NCI-H1092 treated with DMSO at 0.1 percent for 48 hours (cell line): ENCODE measurements at regions not wholly inside any gene's neighbourhood (a gene's known extent, or its start where the extent isn't known, plus 50 kb on each side); places are given as distances from the start of the nearest gene placed in this dataset.

Source experiments
- DNase-seq: peaks from one replicate; lab custom pipeline; 2025; lab: John Stamatoyannopoulos, UW

DNA sequence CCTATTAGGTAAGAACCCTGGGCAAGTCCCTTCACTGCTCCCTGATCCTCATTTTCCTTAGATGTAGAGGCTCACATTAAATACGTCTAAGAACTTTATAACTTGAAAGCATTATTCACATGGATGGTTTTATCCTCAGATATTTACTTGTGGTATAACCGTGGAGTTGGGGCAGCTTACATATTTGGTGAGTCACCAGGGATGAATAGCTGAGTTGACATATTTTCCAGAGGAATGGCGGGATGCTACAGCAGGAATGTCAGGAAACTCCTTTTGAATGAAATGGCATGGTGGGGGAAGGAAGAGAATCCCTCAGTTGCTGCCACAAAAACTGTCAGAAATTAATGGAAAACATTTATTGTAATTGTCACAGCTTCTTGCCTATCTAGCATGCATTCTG lies 165.3 kb upstream of the RPS6KA3 start:
- no peak for DNase-seq

DNA sequence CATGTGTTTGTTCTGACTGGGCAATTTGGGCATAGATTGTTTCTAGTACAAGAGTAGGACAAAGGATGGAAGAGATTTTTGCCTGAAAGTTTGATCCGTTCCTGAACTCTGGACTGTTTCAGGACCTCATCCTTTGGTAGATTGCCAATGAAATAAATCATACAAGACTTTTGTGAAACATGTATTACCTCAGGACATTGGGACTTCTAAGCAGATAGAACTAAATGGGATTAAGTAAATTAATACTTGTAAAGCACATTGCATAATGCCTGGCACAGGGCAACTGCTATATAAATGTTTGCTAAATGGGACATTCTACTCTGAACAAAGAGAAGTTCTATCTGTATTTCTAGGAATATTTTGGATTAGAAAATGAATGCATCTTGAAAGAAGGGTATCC lies 164.8 kb upstream of the RPS6KA3 start:
- no peak for DNase-seq

DNA sequence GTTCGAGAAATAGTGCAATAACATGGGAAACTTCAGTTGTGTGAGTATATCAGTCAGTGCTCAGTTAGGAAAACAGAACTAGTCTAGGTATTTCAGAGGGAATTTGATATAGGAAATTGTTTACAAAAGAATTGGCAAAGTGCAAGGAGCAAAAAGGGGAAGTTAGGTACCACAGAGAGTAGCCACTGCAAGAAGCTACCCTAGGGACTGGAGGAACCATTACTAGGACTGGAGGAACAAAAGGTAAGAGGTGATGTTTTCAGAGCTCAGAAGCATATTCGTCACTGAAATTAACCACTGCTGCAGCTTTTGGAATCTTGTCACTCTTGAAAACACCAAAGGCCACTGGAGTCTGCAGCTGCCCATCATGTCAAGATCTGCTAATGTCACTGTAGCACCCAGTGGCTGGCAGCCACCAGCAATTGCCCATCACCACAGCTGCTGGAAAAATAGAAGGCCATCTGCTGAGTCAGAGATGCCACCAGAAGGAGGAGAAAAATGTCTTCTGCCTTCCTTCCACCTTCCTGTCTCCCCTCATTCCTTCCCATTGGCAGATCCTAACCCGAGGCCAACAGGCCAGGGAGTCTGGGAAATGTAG lies 160.6 kb upstream of the RPS6KA3 start:
- no peak for DNase-seq

DNA sequence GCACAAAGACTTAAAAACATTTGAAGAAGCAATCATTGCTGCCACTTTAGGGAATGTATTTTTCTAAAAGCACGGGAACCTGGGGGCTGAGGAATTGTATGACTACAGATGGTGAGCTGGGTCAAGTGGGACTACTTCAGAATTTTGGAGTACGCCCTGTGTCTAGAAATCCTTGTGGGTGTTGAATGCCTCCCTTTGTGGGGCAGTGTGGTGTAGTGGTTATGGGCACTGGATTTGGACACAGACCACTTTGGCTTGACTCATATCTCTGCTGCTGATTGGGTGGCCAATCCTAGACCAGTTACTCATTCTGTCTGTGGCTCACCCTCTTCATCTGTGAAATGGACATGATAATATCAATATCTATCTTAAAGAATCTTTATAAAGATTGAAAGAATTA lies 155.0 kb upstream of the RPS6KA3 start:
- DNase-seq: no peak

DNA sequence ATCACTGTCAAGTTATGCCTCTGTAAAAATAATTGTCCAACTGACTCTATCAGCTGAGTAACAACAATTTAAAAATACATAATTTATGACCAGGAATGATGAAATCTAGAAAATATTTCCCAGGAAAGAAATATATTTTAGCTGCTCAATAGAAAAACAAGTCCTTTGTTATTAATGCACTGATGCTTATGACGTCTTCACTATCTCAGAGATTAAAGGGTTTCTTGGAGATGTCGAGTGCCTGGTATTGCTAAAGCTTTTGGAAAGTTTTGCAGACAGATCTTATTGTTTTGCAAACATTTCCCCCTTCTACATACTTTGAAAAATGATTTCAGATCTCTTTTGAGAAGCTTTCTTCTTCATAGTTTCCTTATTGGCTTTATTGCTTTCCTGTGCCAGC lies 154.6 kb upstream of the RPS6KA3 start:
- no peak for DNase-seq

DNA sequence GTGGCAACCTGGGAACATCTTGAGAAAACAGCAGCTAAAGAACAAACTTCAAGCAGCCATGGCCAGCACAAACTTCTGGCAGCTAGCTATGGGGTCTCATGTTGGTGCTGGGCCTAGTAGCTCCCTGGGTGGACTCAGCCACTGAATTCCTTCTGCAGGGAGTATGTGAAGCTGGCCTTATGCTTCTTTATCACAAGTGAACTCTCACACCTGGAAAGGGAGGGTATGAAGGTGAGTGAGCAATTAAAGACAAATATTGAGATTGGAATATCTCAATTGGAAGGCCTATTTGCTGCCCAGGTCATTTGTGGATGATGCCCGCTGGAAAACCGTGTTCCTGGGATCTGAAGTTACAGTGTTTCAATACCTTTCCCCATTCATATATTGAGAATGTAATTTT lies 153.3 kb upstream of the RPS6KA3 start:
- no peak for DNase-seq

DNA sequence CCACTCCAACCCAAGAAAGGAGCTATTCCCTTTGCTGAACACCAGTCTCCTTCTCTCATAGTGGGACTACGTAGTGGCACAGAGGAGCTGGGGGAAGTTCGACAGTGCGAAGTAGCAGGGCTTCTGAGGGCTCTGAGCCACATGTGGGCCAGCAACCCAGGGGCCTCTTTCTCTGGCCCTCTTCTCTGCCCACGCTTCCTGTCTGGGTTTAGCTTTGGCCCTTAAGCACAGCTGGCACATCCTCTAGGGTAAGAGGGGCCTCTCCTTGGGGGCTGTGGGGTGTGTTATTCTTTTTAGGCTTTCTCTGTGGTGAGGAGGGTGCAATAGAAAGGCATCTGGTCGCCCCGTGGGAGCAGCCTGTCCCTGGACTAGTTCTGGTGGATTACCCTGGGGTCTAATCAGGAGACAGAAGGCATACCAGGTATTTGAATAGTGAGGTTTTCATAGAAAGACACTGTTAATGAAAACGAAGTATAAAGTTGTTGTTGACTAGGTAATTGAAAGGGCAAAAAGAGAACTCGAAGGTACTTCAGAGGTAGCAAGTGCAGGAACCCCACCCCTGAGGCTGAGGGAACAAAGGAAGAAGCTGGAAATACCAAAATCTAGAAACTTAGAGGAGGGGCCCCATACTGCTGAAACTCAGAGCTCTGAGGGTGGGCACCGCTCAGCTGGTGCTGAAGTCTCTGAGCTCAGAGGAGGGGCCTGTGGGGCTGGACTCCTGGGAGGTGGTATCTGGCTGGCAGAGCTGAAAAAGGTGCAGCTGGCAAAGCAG lies 151.9 kb upstream of the RPS6KA3 start:
- no peak for DNase-seq

DNA sequence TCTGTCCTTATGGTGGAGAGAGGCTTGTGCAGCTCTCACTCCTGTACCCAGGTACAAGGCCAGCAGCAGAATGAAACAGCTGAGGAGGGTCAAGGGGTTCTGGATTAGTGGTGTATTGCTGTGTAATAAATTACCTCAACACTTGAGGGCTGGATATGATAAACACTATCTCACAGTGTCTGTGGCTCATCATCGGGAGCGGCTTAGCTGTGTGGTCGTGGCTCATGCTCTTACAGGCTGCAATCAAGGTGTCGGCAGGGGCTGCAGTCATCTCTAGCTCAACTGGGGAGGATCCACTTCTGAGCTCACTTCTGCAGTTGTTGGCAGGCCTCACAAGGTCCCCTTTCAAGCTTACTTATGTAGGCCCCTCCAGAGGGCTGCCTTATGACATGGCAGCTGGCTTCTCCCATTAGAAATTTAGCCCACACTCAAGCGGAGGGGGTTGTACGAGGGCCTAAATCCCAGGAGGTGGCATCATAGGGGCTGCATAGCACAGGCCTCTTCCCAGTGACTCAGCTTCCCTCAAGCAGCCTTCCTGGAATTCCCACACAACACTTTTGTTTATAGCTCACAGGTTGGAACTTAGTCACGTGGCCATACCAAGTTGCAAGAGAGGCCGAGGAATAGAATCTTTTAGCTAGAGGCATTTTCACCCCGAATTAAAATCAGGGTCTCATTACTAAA lies 148.2 kb upstream of the RPS6KA3 start:
- no peak for DNase-seq

DNA sequence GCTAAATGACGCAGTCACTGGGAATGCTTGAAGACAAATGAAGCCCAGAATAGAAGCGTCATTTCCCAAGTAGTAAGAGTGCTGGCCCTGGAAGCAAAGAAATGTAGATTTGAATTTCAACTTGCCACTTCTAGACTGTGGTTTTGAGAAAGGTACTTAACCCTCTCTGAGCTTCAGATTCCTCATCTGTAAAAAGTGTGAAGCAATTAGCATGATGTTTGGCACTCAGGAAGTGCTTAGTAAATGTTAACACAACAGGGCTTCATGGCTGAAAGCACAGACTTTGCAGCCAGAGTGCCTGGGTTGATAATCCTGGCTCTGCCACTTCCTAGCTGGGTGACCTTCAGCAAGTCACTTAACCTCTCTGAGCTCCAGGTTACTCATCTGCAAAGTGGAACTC lies 147.4 kb upstream of the RPS6KA3 start:
- no peak for DNase-seq

DNA sequence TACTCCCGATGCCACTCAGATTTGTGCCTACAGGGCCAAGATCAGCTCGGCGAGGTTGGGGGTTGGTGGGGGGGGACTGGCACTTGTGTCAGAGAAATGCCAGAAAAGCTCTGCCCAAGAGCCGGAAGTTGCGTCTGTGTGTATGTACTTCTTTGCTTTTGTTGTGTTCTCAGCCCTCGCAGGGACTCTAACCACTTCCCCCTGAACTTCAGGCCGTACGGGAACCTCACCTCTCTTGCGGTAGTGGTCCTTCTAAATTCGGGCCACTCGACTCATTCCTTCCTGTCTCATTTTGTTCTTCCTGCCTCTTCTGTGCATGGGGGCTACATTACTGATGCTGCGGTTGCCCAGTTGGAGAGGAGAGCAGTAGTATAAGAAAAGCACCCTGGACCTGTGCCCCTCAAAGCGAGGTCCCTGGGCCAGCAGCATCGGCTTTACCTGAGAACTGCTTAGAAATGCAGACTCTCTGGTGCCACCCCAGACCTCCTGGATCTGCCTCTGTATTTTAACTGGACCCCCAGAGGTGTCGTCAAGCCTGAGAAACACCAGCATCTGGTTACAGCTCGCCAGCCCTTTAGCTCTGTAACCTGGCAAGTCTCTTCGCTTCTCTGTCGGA lies 146.3 kb upstream of the RPS6KA3 start:
- no peak for DNase-seq

DNA sequence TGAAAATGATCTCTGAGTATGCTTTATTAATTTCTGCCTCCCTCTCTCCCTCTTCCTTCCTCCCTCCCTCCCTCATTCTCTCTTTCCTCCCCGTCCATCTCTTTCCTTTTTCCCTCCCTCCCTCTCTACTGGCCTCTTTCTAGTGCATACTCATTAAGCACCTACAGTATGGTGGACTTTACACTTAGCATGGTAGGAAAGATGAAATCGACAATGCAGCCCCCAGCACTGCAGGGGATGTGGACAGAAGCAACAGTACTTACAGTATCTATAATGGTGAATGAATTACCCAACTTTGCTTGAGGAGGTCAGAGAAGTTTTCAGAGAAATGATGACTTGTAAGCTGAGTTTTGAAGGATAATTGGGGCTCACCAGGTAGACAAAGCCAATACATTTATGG lies 143.8 kb upstream of the RPS6KA3 start:
- no peak for DNase-seq

DNA sequence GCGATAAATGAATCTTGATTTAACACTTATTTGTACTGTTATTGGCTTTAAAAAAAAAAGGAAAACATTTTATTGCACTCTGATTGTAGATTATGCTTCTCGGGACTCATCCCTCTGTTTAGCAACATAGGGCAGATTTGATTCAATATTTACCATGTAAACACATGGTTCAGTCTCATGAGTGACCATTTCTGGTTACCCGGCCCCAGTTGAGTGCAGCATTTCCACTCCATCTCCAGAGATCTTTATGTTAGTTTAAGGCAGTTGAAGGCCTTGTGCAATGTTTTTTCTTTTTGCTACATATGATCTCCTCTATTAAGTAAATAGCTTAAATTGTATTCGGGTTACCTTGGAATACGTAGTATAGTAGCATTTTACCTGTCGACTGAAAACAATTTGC lies 143.3 kb upstream of the RPS6KA3 start:
- no peak for DNase-seq

DNA sequence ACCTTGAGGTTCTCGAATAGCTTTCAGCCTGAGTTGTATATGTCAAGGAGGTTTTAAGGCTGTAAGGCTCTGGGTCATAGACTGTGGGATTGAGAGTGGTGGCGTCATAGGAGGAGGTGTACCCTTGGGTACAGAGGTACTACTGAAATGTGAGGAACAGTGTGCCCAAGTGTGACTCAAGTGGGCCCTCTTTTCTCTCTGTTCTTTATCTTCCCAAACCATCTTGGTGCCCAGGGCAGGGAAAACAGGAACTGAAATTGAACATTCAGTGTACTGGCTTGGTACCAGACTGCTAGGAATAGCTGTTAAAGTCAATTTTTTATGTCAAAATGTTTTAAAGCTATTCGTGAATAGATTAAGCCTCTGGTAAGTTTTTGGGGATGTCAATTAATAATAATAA lies 136.2 kb upstream of the RPS6KA3 start:
- no peak for DNase-seq

DNA sequence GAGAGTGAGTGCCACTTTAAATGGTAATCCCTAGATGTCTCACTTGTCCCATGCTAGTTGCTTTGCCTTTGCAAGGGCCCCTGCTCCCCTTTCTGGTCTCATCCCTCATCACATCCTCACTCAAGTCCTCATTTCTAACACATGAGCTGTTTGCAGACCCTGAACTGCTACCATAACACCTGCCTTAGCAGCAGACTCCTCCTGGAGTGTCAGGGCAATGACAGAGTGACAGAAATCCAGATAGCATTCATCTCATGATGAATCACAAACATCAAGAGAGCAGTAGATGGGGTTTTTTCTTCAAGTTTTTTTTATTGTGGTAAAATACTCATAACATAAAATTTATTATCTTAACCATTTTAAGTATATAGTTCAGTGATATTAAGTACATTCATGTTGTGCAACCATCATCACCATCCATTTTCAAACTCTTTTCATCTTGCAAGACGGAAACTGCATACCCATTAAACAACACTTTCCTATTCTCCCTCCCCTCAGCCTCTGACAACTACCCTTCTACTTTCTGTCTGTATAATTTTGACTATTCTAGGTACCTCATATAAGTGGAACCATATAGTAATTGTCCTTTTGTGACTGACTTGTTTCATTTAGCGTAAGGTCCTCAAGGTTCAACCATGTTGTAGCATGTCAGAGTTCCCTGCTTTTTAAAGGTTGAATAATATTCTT lies 133.2 kb upstream of the RPS6KA3 start:
- DNase-seq: no peak

DNA sequence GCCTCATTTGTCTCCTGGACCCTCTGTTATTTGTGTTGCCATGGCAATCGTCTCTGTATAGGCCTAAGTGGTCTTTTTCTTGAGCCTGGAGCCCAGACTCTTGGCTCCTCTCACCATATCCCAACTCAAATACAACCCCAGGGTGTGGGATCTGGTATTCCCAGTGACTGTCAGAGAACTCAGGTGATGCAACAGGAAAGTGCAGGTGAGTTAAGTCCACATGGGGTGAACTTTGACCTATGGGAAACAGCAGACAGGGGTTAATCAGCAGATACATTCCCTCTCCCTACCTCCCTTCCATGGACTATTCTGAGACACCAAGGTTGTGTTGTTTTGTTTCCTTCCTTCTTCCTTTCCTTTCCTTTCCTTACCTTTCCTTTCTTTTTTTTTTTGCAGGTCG lies 130.9 kb upstream of the RPS6KA3 start:
- DNase-seq: no peak

DNA sequence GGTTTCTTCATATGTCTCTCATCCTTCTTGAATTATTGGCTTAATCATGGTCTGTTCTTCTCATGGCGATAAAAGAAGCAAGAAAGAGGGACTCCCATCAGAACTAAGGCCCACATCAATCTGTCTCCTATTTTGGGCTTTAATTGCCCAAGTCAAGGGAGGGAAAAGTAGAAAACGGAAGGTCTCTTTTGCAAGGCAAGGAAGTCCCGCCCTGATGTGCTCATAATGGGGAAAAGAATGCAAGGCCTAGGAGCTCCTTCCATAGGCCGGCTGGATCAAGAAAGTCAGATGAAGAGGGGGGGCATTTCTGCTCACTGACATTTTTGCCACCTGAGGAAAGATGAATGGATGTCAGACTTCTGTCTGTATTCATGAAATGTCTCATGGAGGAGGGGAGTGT lies 127.7 kb upstream of the RPS6KA3 start:
- DNase-seq: no peak

DNA sequence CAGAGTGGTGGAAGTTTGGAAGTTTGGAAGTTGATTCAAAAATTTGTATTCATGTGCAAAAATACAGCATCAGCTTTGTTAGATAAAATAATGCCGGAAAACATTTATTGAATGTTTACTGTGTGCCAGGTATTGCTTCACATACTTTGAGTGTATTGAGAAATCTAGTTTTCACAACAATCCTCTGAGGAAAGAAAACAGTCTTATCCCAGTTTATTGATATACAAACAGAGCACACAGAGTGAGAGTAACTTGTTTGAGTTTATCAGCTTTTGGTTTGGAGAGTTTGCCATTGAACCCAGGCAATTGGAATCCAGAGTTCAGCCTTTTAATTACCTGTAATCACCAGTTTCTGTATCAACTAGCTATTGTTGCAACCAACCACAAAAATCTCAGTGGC lies 127.2 kb upstream of the RPS6KA3 start:
- no peak for DNase-seq

DNA sequence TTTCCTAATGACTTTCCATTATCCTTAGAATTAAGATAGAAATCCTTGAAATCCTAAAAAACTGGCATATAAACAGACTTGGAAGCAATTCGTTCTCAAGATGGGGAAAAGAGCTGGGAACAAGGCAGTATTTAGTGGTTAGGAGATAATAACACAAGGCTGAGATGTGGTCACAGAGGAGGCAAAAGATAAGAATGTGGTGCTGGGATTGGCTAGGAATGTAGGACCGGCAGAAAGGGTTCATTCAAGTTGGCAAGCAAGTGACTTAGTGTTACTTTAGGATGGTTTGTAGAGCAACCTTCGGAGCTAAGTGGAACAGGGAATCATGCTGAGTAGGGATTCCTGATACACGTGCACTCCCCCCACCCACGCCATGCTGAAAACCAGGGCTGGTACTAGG lies 121.9 kb upstream of the RPS6KA3 start:
- no peak for DNase-seq

DNA sequence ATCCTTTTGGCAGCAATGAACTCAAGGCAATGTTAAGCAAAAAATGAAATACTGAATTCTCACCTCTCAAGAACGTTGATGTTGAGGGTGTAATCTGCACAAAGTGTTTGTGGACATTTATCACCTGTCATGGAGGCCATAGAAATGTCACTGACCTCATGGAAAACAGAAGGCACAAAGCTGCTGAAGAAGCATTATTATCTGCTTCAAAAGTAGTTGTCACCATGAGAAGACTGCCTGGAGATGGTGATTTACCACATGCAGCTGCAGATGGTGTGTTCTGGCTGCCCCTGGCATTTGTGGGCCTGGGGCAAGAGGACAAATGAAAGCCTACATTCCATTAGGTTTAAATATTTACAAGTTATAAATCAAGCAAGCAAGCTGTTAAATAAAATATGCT lies 116.8 kb upstream of the RPS6KA3 start:
- DNase-seq: no peak

DNA sequence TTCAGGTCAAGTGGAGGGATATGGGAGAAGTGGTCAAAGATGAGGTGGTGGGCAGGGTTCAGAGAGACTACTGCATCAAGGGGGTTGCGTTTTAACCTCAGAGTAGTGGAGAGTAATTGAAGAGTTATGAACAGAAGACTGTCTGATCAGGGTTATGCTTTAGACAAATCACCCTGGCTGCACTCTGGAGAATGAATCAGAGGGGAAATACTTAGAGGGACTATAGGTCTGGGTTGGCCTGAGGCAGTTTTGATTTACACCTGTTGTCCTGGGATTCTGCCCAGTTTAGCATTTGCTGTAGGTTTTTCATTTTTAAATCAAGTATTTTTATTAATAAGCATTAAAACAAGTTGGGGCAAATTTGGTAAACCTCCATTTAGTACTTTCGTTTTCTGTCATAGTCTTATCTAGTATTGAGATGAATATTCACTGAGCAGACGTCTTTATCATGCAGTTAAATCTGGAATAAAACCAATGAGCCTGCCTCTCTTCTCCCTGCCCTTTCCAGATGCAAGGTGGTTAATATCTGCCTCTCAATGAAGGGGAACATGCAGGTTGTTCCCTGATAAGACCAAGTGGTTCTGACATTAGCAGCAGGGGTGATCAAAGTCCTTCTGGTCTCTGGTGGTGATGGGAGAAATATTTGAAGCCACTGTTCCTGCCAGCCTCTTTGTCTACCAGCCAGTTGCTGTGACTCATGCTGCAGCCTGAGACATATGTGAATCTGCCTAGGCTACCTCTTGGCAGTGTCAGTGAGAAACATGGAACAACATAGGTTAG lies 116.0 kb upstream of the RPS6KA3 start:
- no peak for DNase-seq

DNA sequence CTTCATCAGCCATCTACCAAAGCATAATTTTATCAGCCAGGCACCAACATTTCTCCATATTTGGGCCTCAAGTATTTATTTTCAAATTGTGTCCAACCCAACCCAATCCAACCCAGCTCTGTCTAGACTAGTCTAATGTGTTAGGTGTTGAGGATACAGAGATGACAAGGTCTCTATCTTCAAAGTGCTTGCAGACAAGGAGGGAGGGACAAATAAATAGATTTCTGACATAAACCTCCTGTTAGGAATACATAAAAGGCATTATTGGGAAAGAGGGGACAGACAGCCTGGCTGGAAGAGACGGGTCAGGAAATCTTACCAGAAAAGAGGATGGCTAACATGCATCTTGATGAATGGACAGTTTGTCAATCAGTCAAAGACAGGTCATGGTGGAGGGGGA lies 115.4 kb upstream of the RPS6KA3 start:
- no peak for DNase-seq
